SK-N-SH treated with all-trans-retinoic acid at 6 μM for 48 hours (cell line): ENCODE measurements at regions not wholly inside any gene's neighbourhood (a gene's known extent, or its start where the extent isn't known, plus 50 kb on each side); places are given as distances from the start of the nearest gene placed in this dataset.

Experiments used
- ATAC-seq: fragments of 200-7000 bp; cut with Tn5 transposase; 3 replicates; pipeline ENCODE4 v1.9.1; 2020; ENCODE audit warnings: mild to moderate bottlenecking, moderate library complexity
- ARNTL ChIP-seq: fragments of 450-650 bp; formaldehyde crosslinking; IDR thresholded peaks from 2 replicates; pipeline ENCODE4 v1.5.0; 2020; ENCODE audit warnings: low read depth, mild to moderate bottlenecking, moderate library complexity, borderline replicate concordance
- BACH2 ChIP-seq: fragments of 250-450 bp; sonication (Bioruptor Pico); IDR thresholded peaks from 2 replicates; pipeline ENCODE4 v1.9.0; 2021; ENCODE audit warnings: mild to moderate bottlenecking, borderline replicate concordance
- CSDC2 ChIP-seq: fragments of 250-450 bp; sonication (Bioruptor Pico); IDR thresholded peaks from 2 replicates; pipeline ENCODE4 v1.5.0; 2020; ENCODE audit warnings: mild to moderate bottlenecking, moderate library complexity
- GLIS3 ChIP-seq: fragments of 250-450 bp; sonication (Bioruptor Pico); IDR thresholded peaks from 2 replicates; pipeline ENCODE4 v1.5.0; 2020; ENCODE audit warnings: mild to moderate bottlenecking, moderate library complexity
- ISL1 ChIP-seq: fragments of 250-450 bp; sonication (Bioruptor Pico); IDR thresholded peaks from 2 replicates; pipeline ENCODE4 v2.1.2; 2022; ENCODE audit warnings: mild to moderate bottlenecking, moderate library complexity
- OSR1 ChIP-seq: fragments of 250-450 bp; sonication (Bioruptor Pico); IDR thresholded peaks from 2 replicates; pipeline ENCODE4 v1.8.0; 2022; ENCODE audit warnings: moderate library complexity, mild to moderate bottlenecking, inconsistent platforms
- PPARA ChIP-seq: fragments of 250-450 bp; sonication (Bioruptor Pico); IDR thresholded peaks from 2 replicates; pipeline ENCODE4 v1.5.0; 2020; ENCODE audit warnings: mild to moderate bottlenecking, borderline replicate concordance
- RARB ChIP-seq: fragments of 250-450 bp; sonication (Bioruptor Pico); IDR thresholded peaks from 2 replicates; pipeline ENCODE4 v1.8.0; 2021; ENCODE audit warnings: mild to moderate bottlenecking, moderate library complexity
- SNAI2 ChIP-seq: fragments of 250-450 bp; sonication (Bioruptor Pico); IDR thresholded peaks from 2 replicates; pipeline ENCODE4 v1.5.0; 2020; ENCODE audit warnings: mild to moderate bottlenecking, moderate library complexity
- TCF4 ChIP-seq: fragments of 250-450 bp; sonication (Bioruptor Pico); IDR thresholded peaks from 2 replicates; pipeline ENCODE4 v1.8.0; 2021; ENCODE audit warnings: mild to moderate bottlenecking, moderate library complexity, borderline replicate concordance
- ZC3H10 ChIP-seq: fragments of 250-450 bp; sonication (Bioruptor Pico); IDR thresholded peaks from 2 replicates; pipeline ENCODE4 v1.5.1; 2021; ENCODE audit warnings: mild to moderate bottlenecking, moderate library complexity
- ZFP3 ChIP-seq: fragments of 250-450 bp; sonication (Bioruptor Pico); IDR thresholded peaks from 2 replicates; pipeline ENCODE4 v1.5.0; 2020; ENCODE audit warnings: mild to moderate bottlenecking, moderate library complexity
- ZFP30 ChIP-seq: fragments of 450-650 bp; formaldehyde crosslinking; IDR thresholded peaks from 2 replicates; pipeline ENCODE4 v1.5.0; 2022; ENCODE audit warnings: mild to moderate bottlenecking, moderate library complexity
- ZNF565 ChIP-seq: fragments of 450-650 bp; formaldehyde crosslinking; conservative IDR thresholded peaks from 2 replicates; pipeline ENCODE4 v1.5.0; 2020; ENCODE audit warnings: low read depth, mild to moderate bottlenecking, moderate library complexity
- ZNF70 ChIP-seq: fragments of 450-650 bp; formaldehyde crosslinking; IDR thresholded peaks from 2 replicates; pipeline ENCODE4 v1.5.0; 2020; ENCODE audit warnings: mild to moderate bottlenecking, moderate library complexity
- ZNF8 ChIP-seq: fragments of 450-650 bp; formaldehyde crosslinking; IDR thresholded peaks from 2 replicates; pipeline ENCODE4 v1.5.0; 2020; ENCODE audit warnings: mild to moderate bottlenecking, moderate library complexity
- TF ChIP-seq, protein P1 (sequence below): fragments of 250-450 bp; sonication (Bioruptor Pico); IDR thresholded peaks from 2 replicates; pipeline ENCODE4 v1.8.0; 2021; ENCODE audit warnings: low read depth, mild to moderate bottlenecking, moderate library complexity, borderline replicate concordance
- TF ChIP-seq, protein P2 (sequence below): fragments of 250-450 bp; sonication (Bioruptor Pico); IDR thresholded peaks from 2 replicates; pipeline ENCODE4 v1.5.1; 2020; ENCODE audit warnings: low read depth, mild to moderate bottlenecking, moderate library complexity
- TF ChIP-seq, protein P3 (sequence below): fragments of 250-450 bp; sonication (Bioruptor Pico); IDR thresholded peaks from 2 replicates; pipeline ENCODE4 v1.8.0; 2020; ENCODE audit warnings: mild to moderate bottlenecking, moderate library complexity, borderline replicate concordance
- TF ChIP-seq, protein P4 (sequence below): fragments of 250-450 bp; sonication (Bioruptor Pico); IDR thresholded peaks from 2 replicates; pipeline ENCODE4 v1.5.1; 2021; ENCODE audit warnings: mild to moderate bottlenecking, moderate library complexity
- TF ChIP-seq, protein P5 (sequence below): fragments of 250-450 bp; sonication (Bioruptor Pico); IDR thresholded peaks from 2 replicates; pipeline ENCODE4 v1.5.0; 2020; ENCODE audit warnings: mild to moderate bottlenecking, moderate library complexity

DNA sequence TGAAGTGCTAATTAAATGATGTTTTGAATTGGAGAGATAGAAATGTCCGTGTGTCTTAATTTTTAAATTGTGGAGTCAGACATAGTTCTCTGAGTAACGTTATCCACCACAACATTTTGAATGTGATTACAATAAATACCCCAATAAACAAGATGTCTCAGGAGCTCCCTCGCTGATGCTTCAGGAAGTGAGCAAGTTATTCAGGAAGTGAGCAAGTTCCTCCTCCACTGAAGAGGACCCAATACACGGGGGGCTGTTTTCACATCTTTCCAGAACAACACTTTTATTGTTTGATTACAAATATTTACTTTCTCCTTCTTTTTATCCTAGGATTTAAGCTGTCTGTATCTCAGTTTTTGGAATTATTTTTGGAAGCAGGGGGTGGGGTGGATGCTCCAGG is 363.8 kb downstream of the LRRC70 start:
- no peak for TF ChIP-seq GLIS3 (CRISPR knock-in tag)
- no peak for TF ChIP-seq PPARA
- TF ChIP-seq OSR1 = no peak
- TF ChIP-seq ZC3H10 (CRISPR knock-in tag) = no peak
- TF ChIP-seq ARNTL = no peak
- ATAC-seq = no peak

DNA sequence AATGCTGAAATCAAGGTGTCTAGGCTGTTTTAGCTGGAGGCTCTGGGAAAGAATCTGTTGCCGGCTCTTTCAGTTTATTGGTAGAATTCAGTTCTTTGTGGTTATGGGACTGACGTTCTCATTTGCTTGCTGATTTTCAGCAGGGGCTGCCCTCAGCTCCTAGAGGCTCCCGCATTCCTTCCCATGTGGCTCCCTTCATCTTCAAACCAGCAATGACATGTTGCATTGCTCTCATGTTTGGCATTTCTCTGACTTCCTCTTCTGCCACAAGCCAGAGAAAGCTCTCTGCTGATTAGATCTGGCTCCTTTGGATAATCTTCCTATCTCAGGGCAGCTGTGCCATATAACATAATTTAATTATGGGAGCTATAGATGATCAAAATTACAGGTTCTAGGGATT is 360.3 kb downstream of the LRRC70 start:
- peak; percentile 74 for ATAC-seq
- no peak for TF ChIP-seq RARB (CRISPR knock-in tag)
- no peak for TF ChIP-seq ZNF70 (CRISPR knock-in tag)
- TF ChIP-seq OSR1 = no peak
- TF ChIP-seq ZFP30 (CRISPR knock-in tag) = no peak
- TF ChIP-seq ZC3H10 (CRISPR knock-in tag) = no peak
- TF ChIP-seq GLIS3 (CRISPR knock-in tag) = no peak
- TF ChIP-seq SNAI2 (CRISPR knock-in tag) = no peak
- TF ChIP-seq, protein P1, sequence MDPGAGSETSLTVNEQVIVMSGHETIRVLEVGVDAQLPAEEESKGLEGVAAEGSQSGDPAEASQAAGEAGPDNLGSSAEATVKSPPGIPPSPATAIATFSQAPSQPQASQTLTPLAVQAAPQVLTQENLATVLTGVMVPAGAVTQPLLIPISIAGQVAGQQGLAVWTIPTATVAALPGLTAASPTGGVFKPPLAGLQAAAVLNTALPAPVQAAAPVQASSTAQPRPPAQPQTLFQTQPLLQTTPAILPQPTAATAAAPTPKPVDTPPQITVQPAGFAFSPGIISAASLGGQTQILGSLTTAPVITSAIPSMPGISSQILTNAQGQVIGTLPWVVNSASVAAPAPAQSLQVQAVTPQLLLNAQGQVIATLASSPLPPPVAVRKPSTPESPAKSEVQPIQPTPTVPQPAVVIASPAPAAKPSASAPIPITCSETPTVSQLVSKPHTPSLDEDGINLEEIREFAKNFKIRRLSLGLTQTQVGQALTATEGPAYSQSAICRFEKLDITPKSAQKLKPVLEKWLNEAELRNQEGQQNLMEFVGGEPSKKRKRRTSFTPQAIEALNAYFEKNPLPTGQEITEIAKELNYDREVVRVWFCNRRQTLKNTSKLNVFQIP (CRISPR knock-in tag) = no peak
- TF ChIP-seq ZNF565 (CRISPR knock-in tag) = no peak
- TF ChIP-seq ARNTL = no peak
- TF ChIP-seq, protein P2, sequence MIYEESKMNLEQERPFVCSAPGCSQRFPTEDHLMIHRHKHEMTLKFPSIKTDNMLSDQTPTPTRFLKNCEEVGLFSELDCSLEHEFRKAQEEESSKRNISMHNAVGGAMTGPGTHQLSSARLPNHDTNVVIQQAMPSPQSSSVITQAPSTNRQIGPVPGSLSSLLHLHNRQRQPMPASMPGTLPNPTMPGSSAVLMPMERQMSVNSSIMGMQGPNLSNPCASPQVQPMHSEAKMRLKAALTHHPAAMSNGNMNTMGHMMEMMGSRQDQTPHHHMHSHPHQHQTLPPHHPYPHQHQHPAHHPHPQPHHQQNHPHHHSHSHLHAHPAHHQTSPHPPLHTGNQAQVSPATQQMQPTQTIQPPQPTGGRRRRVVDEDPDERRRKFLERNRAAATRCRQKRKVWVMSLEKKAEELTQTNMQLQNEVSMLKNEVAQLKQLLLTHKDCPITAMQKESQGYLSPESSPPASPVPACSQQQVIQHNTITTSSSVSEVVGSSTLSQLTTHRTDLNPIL (CRISPR knock-in tag) = no peak
- no peak for TF ChIP-seq ZFP3 (CRISPR knock-in tag)
- TF ChIP-seq BACH2 (CRISPR knock-in tag) = no peak
- TF ChIP-seq ISL1 (CRISPR knock-in tag) = no peak
- TF ChIP-seq, protein P3, sequence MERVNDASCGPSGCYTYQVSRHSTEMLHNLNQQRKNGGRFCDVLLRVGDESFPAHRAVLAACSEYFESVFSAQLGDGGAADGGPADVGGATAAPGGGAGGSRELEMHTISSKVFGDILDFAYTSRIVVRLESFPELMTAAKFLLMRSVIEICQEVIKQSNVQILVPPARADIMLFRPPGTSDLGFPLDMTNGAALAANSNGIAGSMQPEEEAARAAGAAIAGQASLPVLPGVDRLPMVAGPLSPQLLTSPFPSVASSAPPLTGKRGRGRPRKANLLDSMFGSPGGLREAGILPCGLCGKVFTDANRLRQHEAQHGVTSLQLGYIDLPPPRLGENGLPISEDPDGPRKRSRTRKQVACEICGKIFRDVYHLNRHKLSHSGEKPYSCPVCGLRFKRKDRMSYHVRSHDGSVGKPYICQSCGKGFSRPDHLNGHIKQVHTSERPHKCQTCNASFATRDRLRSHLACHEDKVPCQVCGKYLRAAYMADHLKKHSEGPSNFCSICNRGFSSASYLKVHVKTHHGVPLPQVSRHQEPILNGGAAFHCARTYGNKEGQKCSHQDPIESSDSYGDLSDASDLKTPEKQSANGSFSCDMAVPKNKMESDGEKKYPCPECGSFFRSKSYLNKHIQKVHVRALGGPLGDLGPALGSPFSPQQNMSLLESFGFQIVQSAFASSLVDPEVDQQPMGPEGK = no peak
- TF ChIP-seq, protein P4, sequence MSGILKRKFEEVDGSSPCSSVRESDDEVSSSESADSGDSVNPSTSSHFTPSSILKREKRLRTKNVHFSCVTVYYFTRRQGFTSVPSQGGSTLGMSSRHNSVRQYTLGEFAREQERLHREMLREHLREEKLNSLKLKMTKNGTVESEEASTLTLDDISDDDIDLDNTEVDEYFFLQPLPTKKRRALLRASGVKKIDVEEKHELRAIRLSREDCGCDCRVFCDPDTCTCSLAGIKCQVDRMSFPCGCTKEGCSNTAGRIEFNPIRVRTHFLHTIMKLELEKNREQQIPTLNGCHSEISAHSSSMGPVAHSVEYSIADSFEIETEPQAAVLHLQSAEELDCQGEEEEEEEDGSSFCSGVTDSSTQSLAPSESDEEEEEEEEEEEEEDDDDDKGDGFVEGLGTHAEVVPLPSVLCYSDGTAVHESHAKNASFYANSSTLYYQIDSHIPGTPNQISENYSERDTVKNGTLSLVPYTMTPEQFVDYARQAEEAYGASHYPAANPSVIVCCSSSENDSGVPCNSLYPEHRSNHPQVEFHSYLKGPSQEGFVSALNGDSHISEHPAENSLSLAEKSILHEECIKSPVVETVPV (CRISPR knock-in tag) = no peak

DNA sequence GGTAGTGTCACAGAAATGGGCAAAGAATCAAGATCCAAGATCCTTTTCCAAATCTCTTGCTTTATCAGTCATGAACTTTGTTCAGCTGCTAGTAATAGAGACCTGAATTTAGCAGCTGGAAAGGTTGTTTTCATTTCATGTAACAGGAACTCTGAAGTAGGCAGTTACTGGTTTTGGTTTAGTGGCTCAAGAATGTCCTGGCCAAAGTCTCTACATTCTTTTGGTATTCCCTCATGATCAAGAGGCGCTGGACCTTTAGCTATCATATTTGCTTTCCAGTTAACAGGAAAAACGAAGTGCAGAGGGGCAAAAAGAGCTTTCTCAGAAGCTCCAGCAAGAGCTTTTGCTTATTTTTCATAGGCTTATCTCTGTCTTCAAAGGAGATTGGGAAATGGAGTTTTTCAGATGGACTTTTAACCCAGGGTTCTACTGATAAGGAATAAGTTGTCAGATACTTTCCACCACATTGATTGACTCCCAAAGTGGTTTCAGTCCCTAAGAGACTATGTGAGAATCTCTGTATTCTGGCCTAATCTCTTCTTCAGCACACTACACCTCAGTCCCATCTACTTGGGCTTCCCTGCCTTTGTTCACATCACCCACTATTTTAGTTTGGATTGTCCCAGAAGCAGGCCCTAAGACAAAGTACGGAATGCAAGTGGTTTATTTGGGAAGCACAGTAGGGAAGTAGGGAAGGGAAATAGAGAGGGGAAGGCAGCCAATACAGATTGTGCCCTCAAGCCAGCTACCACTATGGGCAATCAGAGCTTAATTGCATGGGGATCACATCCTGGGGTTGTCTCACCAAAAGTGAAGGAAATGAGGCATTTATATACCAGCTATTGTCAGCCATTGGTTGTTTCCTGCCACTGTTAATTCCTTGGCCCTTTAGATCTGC is 359.3 kb downstream of the LRRC70 start:
- peak; percentile 87 for ATAC-seq
- TF ChIP-seq RARB (CRISPR knock-in tag) (no peak), ARNTL (no peak), ZNF70 (CRISPR knock-in tag) (no peak), PPARA (no peak), ISL1 (CRISPR knock-in tag) (no peak), ZNF8 (no peak), ZFP3 (CRISPR knock-in tag) (no peak), OSR1 (no peak), CSDC2 (CRISPR knock-in tag) (no peak), ZFP30 (CRISPR knock-in tag) (no peak), ZNF565 (CRISPR knock-in tag) (no peak), SNAI2 (CRISPR knock-in tag) (no peak), TCF4 (no peak), BACH2 (CRISPR knock-in tag) (no peak)
- TF ChIP-seq, protein P2 (CRISPR knock-in tag) = no peak
- TF ChIP-seq, protein P1 (CRISPR knock-in tag) = no peak
- TF ChIP-seq, protein P5, sequence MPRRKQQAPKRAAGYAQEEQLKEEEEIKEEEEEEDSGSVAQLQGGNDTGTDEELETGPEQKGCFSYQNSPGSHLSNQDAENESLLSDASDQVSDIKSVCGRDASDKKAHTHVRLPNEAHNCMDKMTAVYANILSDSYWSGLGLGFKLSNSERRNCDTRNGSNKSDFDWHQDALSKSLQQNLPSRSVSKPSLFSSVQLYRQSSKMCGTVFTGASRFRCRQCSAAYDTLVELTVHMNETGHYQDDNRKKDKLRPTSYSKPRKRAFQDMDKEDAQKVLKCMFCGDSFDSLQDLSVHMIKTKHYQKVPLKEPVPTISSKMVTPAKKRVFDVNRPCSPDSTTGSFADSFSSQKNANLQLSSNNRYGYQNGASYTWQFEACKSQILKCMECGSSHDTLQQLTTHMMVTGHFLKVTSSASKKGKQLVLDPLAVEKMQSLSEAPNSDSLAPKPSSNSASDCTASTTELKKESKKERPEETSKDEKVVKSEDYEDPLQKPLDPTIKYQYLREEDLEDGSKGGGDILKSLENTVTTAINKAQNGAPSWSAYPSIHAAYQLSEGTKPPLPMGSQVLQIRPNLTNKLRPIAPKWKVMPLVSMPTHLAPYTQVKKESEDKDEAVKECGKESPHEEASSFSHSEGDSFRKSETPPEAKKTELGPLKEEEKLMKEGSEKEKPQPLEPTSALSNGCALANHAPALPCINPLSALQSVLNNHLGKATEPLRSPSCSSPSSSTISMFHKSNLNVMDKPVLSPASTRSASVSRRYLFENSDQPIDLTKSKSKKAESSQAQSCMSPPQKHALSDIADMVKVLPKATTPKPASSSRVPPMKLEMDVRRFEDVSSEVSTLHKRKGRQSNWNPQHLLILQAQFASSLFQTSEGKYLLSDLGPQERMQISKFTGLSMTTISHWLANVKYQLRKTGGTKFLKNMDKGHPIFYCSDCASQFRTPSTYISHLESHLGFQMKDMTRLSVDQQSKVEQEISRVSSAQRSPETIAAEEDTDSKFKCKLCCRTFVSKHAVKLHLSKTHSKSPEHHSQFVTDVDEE (CRISPR knock-in tag) = no peak
- TF ChIP-seq, protein P4 (CRISPR knock-in tag) = no peak
